ENCODE measurements at regions not wholly inside any gene's neighbourhood (a gene's known extent, or its start where the extent isn't known, plus 50 kb on each side); places are given as distances from the start of the nearest gene placed in this dataset.

GRCh38 chrX:25442499-25442898 lies 426.7 kb upstream of the ARX start:
- H3K4me1 ChIP-seq (ENCODE audit: control insufficient read depth, insufficient read depth, low read length): no peaks in the 10 kb centered on the region
- H3K4me3 ChIP-seq (ENCODE audit: low read depth, low read length): no peak overlapping the region
- H3K27ac ChIP-seq (ENCODE audit: extremely low read depth, low read depth, low read length): no peak overlapping the region
- no peak for TF ChIP-seq ZNF571 (tag by site-specific recombination; IDR thresholded peaks at IDR 0.05)
- no peak for TF ChIP-seq ZNF670 (tag by site-specific recombination; IDR thresholded peaks at IDR 0.05; ENCODE audit: low read depth)
- no peak for TF ChIP-seq ZNF624 (tag by site-specific recombination; IDR thresholded peaks at IDR 0.05)
- TF ChIP-seq SP2 (tag by site-specific recombination; IDR thresholded peaks at IDR 0.05): no peak
- TF ChIP-seq ZNF488 (tag by site-specific recombination; IDR thresholded peaks at IDR 0.05): no peak
- TF ChIP-seq ZNF48 (tag by site-specific recombination; IDR thresholded peaks at IDR 0.05): no peak
- TF ChIP-seq ZBTB7A (tag by site-specific recombination; IDR thresholded peaks at IDR 0.05; ENCODE audit: low read depth): no peak
- no peak for TF ChIP-seq ZNF184 (tag by site-specific recombination; IDR thresholded peaks at IDR 0.05)
- TF ChIP-seq ZSCAN16 (tag by site-specific recombination; IDR thresholded peaks at IDR 0.05): no peak
- TF ChIP-seq ZNF2 (tag by site-specific recombination; IDR thresholded peaks at IDR 0.05): no peak
- no peak for TF ChIP-seq ZNF335 (tag by site-specific recombination; conservative IDR thresholded peaks at IDR 0.05)
- no peak for TF ChIP-seq BCL6B (tag by site-specific recombination; IDR thresholded peaks at IDR 0.05)
- TF ChIP-seq ZNF645 (tag by site-specific recombination; IDR thresholded peaks at IDR 0.05): no peak
- ChIA-PET POLR2A (no interaction called here), CTCF (interaction anchor here (1.2 kb wide), 1 partner anchor 298 kb away, joined by 3 read pairs; no protein-coding TSS in a partner anchor)
- H3K9me3 ChIP-seq (ENCODE audit: control insufficient read depth, insufficient read depth, low read depth, low read length): no peaks in the 10 kb centered on the region
- H3K36me3 ChIP-seq (ENCODE audit: control insufficient read depth in 2 of 2, insufficient read depth in 1 of 2, low read length in 2 of 2): no peaks in the 10 kb centered on the region

GRCh38 chrX:25433307-25433706 lies 417.5 kb upstream of the ARX start:
- Histone ChIP-seq H3K4me3 (ENCODE audit: low read depth, low read length) (no peak overlapping the region), H3K4me1 (ENCODE audit: control insufficient read depth, insufficient read depth, low read length) (no peaks in the 10 kb centered on the region), H3K27ac (ENCODE audit: extremely low read depth, low read depth, low read length) (no peak overlapping the region), H3K36me3 (ENCODE audit: control insufficient read depth in 2 of 2, insufficient read depth in 1 of 2, low read length in 2 of 2) (no peaks in the 10 kb centered on the region), H3K9me3 (ENCODE audit: control insufficient read depth, insufficient read depth, low read depth, low read length) (no peaks in the 10 kb centered on the region)
- TF ChIP-seq BCL11A (tag by site-specific recombination; IDR thresholded peaks at IDR 0.05; ENCODE audit: low read depth) (no peak), ATF2 (tag by site-specific recombination; IDR thresholded peaks at IDR 0.05; ENCODE audit: low read depth) (peak; percentile 75)
- ChIA-PET CTCF (no interaction called here), POLR2A (interaction anchor here (0.6 kb wide), 1 partner anchor 25 kb away, joined by 7 read pairs; no protein-coding TSS in a partner anchor)

- no peak for TF ChIP-seq ZNF2 (tag by site-specific recombination; IDR thresholded peaks at IDR 0.05)
- ChIA-PET CTCF (no interaction called here), POLR2A (no interaction called here)
- H3K9me3 ChIP-seq (ENCODE audit: control insufficient read depth, insufficient read depth, low read depth, low read length): no peaks in the 10 kb centered on the region
- H3K36me3 ChIP-seq (ENCODE audit: control insufficient read depth in 2 of 2, insufficient read depth in 1 of 2, low read length in 2 of 2): no peaks in the 10 kb centered on the region
- H3K4me1 ChIP-seq (ENCODE audit: control insufficient read depth, insufficient read depth, low read length): no peaks in the 10 kb centered on the region
- no peak overlapping the region for H3K27ac ChIP-seq (ENCODE audit: extremely low read depth, low read depth, low read length)
- no peak overlapping the region for H3K4me3 ChIP-seq (ENCODE audit: low read depth, low read length)
Measured at GRCh38 chrX:25432396-25432795, 416.6 kb upstream of the ARX start.
